Fibroblast of lung (primary cell): ENCODE measurements at regions not wholly inside any gene's neighbourhood (a gene's known extent, or its start where the extent isn't known, plus 50 kb on each side); places are given as distances from the start of the nearest gene placed in this dataset.

Experiments used
- CTCF ChIP-seq, 2 donors: IDR thresholded peaks in 1 of 2; conservative IDR thresholded peaks in 1 of 2; 1 replicate in 1 of 2; 2 replicates in 1 of 2; pipeline ENCODE4 v1.5.1; 2011 to 2012; ENCODE audit warnings: low read length in 2 of 2, control low read depth in 1 of 2, inconsistent platforms in 1 of 2, low read depth in 1 of 2, mild to moderate bottlenecking in 1 of 2
- EZH2 ChIP-seq: IDR thresholded peaks from 2 replicates; pipeline ENCODE4 v1.5.1; 2012; ENCODE audit warnings: low read length, control low read depth, mild to moderate bottlenecking; ENCODE audit errors: missing control alignments

- TF ChIP-seq EZH2 (no peak), CTCF (conservative IDR thresholded peaks at IDR 0.05 in 1 of 2, IDR thresholded peaks at IDR 0.05 in 1 of 2; ENCODE audit: low read depth in 1 of 2, low read length in 2 of 2) (no peak)
Observed at GRCh38 chr13:59566561-59566960, 597.2 kb downstream of the DIAPH3 start.
